ENCODE measurements at regions not wholly inside any gene's neighbourhood (a gene's known extent, or its start where the extent isn't known, plus 50 kb on each side); places are given as distances from the start of the nearest gene placed in this dataset.

DNA sequence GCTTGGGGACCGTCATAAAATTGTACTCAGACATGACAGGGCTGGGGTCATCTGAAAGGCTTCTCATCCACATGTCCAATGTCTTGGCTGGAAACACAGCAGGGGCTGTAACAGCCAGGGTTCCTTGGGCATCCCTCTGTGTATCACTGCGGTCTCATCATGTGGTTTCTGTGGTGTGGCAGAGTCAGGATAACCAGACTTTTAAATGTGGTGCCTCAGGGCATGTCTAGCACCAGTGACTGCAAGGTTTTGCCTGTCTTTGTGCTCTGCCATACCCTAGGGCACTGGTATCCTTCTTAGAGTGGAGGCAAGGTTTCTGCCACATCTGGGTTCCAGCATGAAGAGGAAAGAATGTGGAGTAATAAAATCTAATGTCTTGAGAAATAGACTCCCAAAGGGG is 124.2 kb downstream of the PLEKHG1 start (continued):
- TF ChIP-seq ZNF416 (CRISPR knock-in tag; IDR thresholded peaks at IDR 0.05) (no peak), GTF2I (CRISPR knock-in tag; conservative IDR thresholded peaks at IDR 0.05) (no peak), OVOL2 (CRISPR knock-in tag; IDR thresholded peaks at IDR 0.05; ENCODE audit: borderline replicate concordance) (no peak)

DNA sequence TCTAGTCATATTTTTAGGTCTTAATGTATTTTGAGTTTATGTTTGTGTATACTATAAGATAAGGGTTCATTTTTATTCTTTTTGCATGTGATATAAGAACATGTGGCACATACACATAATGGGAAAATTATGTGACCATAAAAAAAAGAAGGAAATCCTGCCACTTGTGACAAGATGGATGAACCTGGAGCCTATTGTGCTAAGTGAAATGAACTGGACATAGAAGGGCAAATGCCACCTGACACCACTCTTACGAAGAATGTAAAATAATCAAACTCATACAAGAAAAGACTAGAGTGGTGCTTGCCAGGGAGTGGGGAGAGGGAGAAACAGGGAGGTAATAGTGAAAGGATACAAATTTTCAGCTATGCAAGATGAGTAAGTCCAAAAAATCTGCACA is 126.1 kb downstream of the PLEKHG1 start:
- TF ChIP-seq ZNF317 (CRISPR knock-in tag; IDR thresholded peaks at IDR 0.05; ENCODE audit: borderline replicate concordance, low read depth) (no peak), TCF7 (CRISPR knock-in tag; IDR thresholded peaks at IDR 0.05; ENCODE audit: low read depth) (no peak), ZNF138 (CRISPR knock-in tag; conservative IDR thresholded peaks at IDR 0.05) (no peak), ZNF416 (CRISPR knock-in tag; IDR thresholded peaks at IDR 0.05) (no peak), RELA (CRISPR knock-in tag; IDR thresholded peaks at IDR 0.05; ENCODE audit: borderline replicate concordance) (no peak), GABPB1 (CRISPR knock-in tag; IDR thresholded peaks at IDR 0.05) (no peak), TEAD4 (CRISPR knock-in tag; IDR thresholded peaks at IDR 0.05) (no peak), HMGA2 (CRISPR knock-in tag; IDR thresholded peaks at IDR 0.05) (no peak), OVOL2 (CRISPR knock-in tag; IDR thresholded peaks at IDR 0.05; ENCODE audit: borderline replicate concordance) (no peak), IRF2 (CRISPR knock-in tag; IDR thresholded peaks at IDR 0.05; ENCODE audit: borderline replicate concordance, low read depth) (no peak), ZNF396 (CRISPR knock-in tag; IDR thresholded peaks at IDR 0.05; ENCODE audit: borderline replicate concordance) (no peak), PRRX2 (CRISPR knock-in tag; IDR thresholded peaks at IDR 0.05) (no peak)
- TF ChIP-seq, protein P1, sequence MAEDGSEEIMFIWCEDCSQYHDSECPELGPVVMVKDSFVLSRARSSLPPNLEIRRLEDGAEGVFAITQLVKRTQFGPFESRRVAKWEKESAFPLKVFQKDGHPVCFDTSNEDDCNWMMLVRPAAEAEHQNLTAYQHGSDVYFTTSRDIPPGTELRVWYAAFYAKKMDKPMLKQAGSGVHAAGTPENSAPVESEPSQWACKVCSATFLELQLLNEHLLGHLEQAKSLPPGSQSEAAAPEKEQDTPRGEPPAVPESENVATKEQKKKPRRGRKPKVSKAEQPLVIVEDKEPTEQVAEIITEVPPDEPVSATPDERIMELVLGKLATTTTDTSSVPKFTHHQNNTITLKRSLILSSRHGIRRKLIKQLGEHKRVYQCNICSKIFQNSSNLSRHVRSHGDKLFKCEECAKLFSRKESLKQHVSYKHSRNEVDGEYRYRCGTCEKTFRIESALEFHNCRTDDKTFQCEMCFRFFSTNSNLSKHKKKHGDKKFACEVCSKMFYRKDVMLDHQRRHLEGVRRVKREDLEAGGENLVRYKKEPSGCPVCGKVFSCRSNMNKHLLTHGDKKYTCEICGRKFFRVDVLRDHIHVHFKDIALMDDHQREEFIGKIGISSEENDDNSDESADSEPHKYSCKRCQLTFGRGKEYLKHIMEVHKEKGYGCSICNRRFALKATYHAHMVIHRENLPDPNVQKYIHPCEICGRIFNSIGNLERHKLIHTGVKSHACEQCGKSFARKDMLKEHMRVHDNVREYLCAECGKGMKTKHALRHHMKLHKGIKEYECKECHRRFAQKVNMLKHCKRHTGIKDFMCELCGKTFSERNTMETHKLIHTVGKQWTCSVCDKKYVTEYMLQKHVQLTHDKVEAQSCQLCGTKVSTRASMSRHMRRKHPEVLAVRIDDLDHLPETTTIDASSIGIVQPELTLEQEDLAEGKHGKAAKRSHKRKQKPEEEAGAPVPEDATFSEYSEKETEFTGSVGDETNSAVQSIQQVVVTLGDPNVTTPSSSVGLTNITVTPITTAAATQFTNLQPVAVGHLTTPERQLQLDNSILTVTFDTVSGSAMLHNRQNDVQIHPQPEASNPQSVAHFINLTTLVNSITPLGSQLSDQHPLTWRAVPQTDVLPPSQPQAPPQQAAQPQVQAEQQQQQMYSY (CRISPR knock-in tag; IDR thresholded peaks at IDR 0.05) = no peak
- TF ChIP-seq, protein P2, sequence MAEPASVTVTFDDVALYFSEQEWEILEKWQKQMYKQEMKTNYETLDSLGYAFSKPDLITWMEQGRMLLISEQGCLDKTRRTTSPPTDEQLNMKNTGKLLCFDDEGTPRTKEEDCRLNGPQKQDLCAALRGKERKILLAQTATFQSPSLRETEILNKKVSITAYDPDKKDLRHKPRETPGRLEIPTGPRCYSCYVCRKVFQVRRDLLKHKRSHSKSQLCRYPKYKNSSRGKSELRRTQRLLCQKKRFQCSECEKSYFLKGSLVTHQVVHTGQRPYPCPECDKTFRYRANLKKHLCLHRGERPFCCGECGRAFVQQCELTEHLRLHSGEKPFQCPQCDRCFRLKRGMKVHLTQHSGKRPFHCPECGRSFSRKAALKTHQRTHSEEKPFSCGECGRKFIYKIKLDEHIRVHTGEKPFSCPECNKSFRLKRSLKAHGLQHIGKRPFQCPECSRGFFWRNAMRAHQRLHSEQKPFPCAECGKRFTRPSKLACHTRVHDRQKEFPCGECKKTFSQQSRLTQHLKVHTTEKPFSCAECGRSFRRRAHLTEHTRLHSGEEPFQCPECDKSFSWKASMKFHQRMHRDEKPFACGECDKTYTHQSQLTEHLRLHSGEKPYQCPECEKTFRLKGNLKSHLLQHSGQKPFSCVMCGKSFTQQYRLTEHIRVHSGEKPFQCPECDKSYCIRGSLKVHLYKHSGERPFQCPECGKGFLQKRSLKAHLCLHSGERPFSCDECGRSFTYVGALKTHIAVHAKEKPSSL (CRISPR knock-in tag; conservative IDR thresholded peaks at IDR 0.05) = no peak
- ChIA-PET POLR2A (no interaction called here), CTCF (no interaction called here)
- no peak for ATAC-seq
- no peak for DNase-seq (ENCODE audit: low spot score)
- peaks cover 8% of the 10 kb centered on the region for H3K4me1 Mint-ChIP-seq
- no peaks in the 10 kb centered on the region for H3K27me3 Mint-ChIP-seq (ENCODE audit: low read depth)
- no peak overlapping the region for H3K4me3 Mint-ChIP-seq
- H3K27ac Mint-ChIP-seq = no peak overlapping the region
- peaks cover 4% of the 10 kb centered on the region for H3K9me3 Mint-ChIP-seq
- H3K36me3 Mint-ChIP-seq = no peaks in the 10 kb centered on the region

DNA sequence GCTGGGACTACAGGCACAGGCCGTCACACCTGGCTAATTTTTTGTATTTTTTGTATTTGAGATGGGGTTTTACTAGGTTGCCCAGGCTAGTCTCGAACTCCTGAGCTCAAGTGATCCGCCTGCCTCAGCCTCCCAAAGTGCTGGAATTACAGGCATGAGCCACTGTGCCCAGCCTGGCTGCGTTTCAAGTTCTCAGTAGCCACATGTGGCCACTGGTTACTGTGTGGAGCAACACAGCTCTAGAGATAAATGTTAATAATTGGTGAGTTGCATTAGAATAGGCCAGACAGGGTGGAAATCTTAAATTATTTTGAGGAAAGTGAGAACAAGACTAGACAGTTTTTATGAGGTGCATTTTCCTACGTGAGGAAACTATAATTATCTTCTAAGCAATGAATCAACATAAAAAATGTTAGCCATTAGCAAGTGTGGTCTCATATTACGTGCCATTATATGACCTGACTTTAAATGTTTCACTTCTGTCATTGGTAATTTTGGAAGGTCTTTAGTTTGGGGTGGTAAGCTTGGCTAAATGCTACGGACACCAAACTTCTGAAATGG is 129.6 kb downstream of the PLEKHG1 start:
- Mint-ChIP-seq H3K9me3 (peaks cover 7% of the 10 kb centered on the region), H3K27me3 (ENCODE audit: low read depth) (no peaks in the 10 kb centered on the region), H3K4me1 (no peaks in the 10 kb centered on the region), H3K36me3 (no peaks in the 10 kb centered on the region), H3K4me3 (no peak overlapping the region), H3K27ac (no peak overlapping the region)
- ATAC-seq (no peak), DNase-seq (ENCODE audit: low spot score) (no peak)
- ChIA-PET CTCF (interaction anchor here (1.4 kb wide), 1 partner anchor 13 kb away, joined by 3 read pairs; no protein-coding TSS in a partner anchor), POLR2A (no interaction called here)
- TF ChIP-seq ZNF219 (CRISPR knock-in tag; IDR thresholded peaks at IDR 0.05; ENCODE audit: borderline replicate concordance) (no peak), SMAD4 (CRISPR knock-in tag; IDR thresholded peaks at IDR 0.05) (no peak), TCF7 (CRISPR knock-in tag; IDR thresholded peaks at IDR 0.05; ENCODE audit: low read depth) (no peak), ZNF263 (CRISPR knock-in tag; IDR thresholded peaks at IDR 0.05; ENCODE audit: low read depth) (no peak), NR3C1 (CRISPR knock-in tag; conservative IDR thresholded peaks at IDR 0.05; ENCODE audit: low read depth) (no peak), RELA (CRISPR knock-in tag; IDR thresholded peaks at IDR 0.05; ENCODE audit: borderline replicate concordance) (no peak), ZNF416 (CRISPR knock-in tag; IDR thresholded peaks at IDR 0.05) (no peak), ZNF317 (CRISPR knock-in tag; IDR thresholded peaks at IDR 0.05; ENCODE audit: borderline replicate concordance, low read depth) (no peak), ELF4 (CRISPR knock-in tag; IDR thresholded peaks at IDR 0.05; ENCODE audit: low read depth) (no peak)
- TF ChIP-seq, protein P3, sequence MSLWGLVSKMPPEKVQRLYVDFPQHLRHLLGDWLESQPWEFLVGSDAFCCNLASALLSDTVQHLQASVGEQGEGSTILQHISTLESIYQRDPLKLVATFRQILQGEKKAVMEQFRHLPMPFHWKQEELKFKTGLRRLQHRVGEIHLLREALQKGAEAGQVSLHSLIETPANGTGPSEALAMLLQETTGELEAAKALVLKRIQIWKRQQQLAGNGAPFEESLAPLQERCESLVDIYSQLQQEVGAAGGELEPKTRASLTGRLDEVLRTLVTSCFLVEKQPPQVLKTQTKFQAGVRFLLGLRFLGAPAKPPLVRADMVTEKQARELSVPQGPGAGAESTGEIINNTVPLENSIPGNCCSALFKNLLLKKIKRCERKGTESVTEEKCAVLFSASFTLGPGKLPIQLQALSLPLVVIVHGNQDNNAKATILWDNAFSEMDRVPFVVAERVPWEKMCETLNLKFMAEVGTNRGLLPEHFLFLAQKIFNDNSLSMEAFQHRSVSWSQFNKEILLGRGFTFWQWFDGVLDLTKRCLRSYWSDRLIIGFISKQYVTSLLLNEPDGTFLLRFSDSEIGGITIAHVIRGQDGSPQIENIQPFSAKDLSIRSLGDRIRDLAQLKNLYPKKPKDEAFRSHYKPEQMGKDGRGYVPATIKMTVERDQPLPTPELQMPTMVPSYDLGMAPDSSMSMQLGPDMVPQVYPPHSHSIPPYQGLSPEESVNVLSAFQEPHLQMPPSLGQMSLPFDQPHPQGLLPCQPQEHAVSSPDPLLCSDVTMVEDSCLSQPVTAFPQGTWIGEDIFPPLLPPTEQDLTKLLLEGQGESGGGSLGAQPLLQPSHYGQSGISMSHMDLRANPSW (CRISPR knock-in tag; conservative IDR thresholded peaks at IDR 0.05; ENCODE audit: low read depth) = no peak
- TF ChIP-seq, protein P4, sequence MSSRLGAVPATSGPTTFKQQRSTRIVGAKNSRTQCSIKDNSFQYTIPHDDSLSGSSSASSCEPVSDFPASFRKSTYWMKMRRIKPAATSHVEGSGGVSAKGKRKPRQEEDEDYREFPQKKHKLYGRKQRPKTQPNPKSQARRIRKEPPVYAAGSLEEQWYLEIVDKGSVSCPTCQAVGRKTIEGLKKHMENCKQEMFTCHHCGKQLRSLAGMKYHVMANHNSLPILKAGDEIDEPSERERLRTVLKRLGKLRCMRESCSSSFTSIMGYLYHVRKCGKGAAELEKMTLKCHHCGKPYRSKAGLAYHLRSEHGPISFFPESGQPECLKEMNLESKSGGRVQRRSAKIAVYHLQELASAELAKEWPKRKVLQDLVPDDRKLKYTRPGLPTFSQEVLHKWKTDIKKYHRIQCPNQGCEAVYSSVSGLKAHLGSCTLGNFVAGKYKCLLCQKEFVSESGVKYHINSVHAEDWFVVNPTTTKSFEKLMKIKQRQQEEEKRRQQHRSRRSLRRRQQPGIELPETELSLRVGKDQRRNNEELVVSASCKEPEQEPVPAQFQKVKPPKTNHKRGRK (CRISPR knock-in tag; IDR thresholded peaks at IDR 0.05; ENCODE audit: borderline replicate concordance) = no peak
